ENCODE measurements at regions not wholly inside any gene's neighbourhood (a gene's known extent, or its start where the extent isn't known, plus 50 kb on each side); places are given as distances from the start of the nearest gene placed in this dataset.

GRCh38 chr10:131646551-131647525 is 254.0 kb upstream of the PPP2R2D start:
- TF ChIP-seq, protein P1, sequence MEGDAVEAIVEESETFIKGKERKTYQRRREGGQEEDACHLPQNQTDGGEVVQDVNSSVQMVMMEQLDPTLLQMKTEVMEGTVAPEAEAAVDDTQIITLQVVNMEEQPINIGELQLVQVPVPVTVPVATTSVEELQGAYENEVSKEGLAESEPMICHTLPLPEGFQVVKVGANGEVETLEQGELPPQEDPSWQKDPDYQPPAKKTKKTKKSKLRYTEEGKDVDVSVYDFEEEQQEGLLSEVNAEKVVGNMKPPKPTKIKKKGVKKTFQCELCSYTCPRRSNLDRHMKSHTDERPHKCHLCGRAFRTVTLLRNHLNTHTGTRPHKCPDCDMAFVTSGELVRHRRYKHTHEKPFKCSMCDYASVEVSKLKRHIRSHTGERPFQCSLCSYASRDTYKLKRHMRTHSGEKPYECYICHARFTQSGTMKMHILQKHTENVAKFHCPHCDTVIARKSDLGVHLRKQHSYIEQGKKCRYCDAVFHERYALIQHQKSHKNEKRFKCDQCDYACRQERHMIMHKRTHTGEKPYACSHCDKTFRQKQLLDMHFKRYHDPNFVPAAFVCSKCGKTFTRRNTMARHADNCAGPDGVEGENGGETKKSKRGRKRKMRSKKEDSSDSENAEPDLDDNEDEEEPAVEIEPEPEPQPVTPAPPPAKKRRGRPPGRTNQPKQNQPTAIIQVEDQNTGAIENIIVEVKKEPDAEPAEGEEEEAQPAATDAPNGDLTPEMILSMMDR (IDR thresholded peaks at IDR 0.05) = no peak
- TF ChIP-seq EP300 (IDR thresholded peaks at IDR 0.05) (no peak), POLR2A (IDR thresholded peaks at IDR 0.05) (no peak)
- Histone ChIP-seq H3K4me3 (no peak overlapping the region), H3K9me3 (no peaks in the 10 kb centered on the region), H3K27me3 (peaks cover 0 to 4% of the 10 kb centered on the region in 2 donors), H3K36me3 (no peaks in the 10 kb centered on the region), H3K4me1 (peaks cover 0 to 9% (median 0%) of the 10 kb centered on the region in 4 donors), H3K27ac (no peak overlapping the region)
- WGBS, 2 donors = 78% methylated on average over 28 to 29 of the region's 30 CpGs
- no peak for DNase-seq (ENCODE audit: low spot score in 2 of 2)

GRCh38 chr10:131647789-131648188 is 253.0 kb upstream of the PPP2R2D start:
- peaks cover 0 to 4% of the 10 kb centered on the region in 2 donors for H3K27me3 ChIP-seq
- WGBS, 2 donors = 86 to 89% methylated on average over 11 of the region's 11 CpGs
- H3K4me3 ChIP-seq = no peak overlapping the region
- no peak for DNase-seq (ENCODE audit: low spot score in 2 of 2)
- no peaks in the 10 kb centered on the region for H3K9me3 ChIP-seq
- peaks cover 0 to 12% (median 0%) of the 10 kb centered on the region in 4 donors for H3K4me1 ChIP-seq
- H3K27ac ChIP-seq = no peak overlapping the region
- TF ChIP-seq POLR2A (IDR thresholded peaks at IDR 0.05) = no peak
- TF ChIP-seq, protein P1 (IDR thresholded peaks at IDR 0.05) = no peak
- TF ChIP-seq EP300 (IDR thresholded peaks at IDR 0.05) = no peak
- H3K36me3 ChIP-seq = no peaks in the 10 kb centered on the region

- DNase-seq (ENCODE audit: low spot score in 2 of 2) = no peak
Observed at GRCh38 chr10:131648386-131649020, 252.3 kb upstream of the PPP2R2D start.

DNA sequence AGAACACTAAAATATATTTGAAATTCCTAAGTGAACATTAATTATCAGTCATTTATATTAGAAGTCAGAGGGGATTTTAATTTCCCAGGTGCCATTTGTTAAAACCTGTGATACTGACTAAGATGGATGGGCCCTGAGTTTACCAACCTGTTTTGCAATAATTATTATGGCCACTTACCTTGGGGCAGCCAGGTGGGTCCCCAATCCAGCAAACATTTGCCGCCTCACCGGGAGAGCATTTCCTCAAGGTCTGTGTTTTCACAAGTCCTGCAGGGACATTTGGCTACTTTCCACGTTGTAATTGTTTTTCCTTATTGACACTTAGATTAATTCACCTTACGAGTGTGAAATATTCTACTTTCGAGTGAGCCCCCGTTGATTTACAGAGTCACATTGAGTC is 251.2 kb upstream of the PPP2R2D start:
- Histone ChIP-seq H3K9me3 (no peaks in the 10 kb centered on the region), H3K27me3 (peaks cover 0 to 12% of the 10 kb centered on the region in 2 donors), H3K4me3 (no peak overlapping the region), H3K36me3 (no peaks in the 10 kb centered on the region), H3K4me1 (peaks cover 0 to 6% (median 0%) of the 10 kb centered on the region in 4 donors), H3K27ac (no peak overlapping the region)
- 80 to 82% methylated on average over 6 of the region's 6 CpGs for WGBS, 2 donors
- TF ChIP-seq POLR2A (IDR thresholded peaks at IDR 0.05) (no peak), EP300 (IDR thresholded peaks at IDR 0.05) (no peak)
- TF ChIP-seq, protein P1 (IDR thresholded peaks at IDR 0.05) = no peak
- DNase-seq (ENCODE audit: low spot score in 2 of 2) = no peak

More at GRCh38 chr10:131648386-131649020, 252.3 kb upstream of the PPP2R2D start:
- Histone ChIP-seq H3K4me1 (peaks cover 0 to 12% (median 0%) of the 10 kb centered on the region in 4 donors), H3K9me3 (no peaks in the 10 kb centered on the region), H3K27me3 (peaks cover 0 to 11% of the 10 kb centered on the region in 2 donors), H3K27ac (no peak overlapping the region), H3K36me3 (no peaks in the 10 kb centered on the region), H3K4me3 (no peak overlapping the region)
- no peak for TF ChIP-seq EP300 (IDR thresholded peaks at IDR 0.05)
- TF ChIP-seq POLR2A (IDR thresholded peaks at IDR 0.05) = no peak
- TF ChIP-seq, protein P1 (IDR thresholded peaks at IDR 0.05) = no peak
- WGBS, 2 donors = 74 to 79% methylated on average over 8 of the region's 8 CpGs
